Esophagus muscularis mucosa (tissue), 4 donors: ENCODE measurements at regions not wholly inside any gene's neighbourhood (a gene's known extent, or its start where the extent isn't known, plus 50 kb on each side); places are given as distances from the start of the nearest gene placed in this dataset.
A peak's percentile ranks its signal among the peaks of the same experiment; 100 is the strongest.

ENCODE experiments used
- DNase-seq: peaks from one replicate; pipeline ENCODE4 v3.0.0-alpha.2; 2017; ENCODE audit errors: extremely low spot score
- H3K27ac ChIP-seq, 4 donors: fragments of 200-600 bp; sonication (generic); replicated peaks in 1 of 4; 1 replicate in 3 of 4; 2 replicates in 1 of 4; pipeline ENCODE4 v1.5.1; 2016 to 2019; ENCODE audit warnings: mild to moderate bottlenecking in 1 of 4
- H3K27me3 ChIP-seq, 4 donors: fragments of 200-600 bp; sonication (generic); one replicate each; pipeline versions ENCODE4 v1.5.1 to v1.6.0; 2016 to 2019
- H3K36me3 ChIP-seq, 4 donors: fragments of 200-600 bp; sonication (generic); one replicate each; pipeline ENCODE4 v1.5.1; 2016 to 2019
- H3K4me1 ChIP-seq, 4 donors: fragments of 200-600 bp; sonication (generic); one replicate each; pipeline ENCODE4 v1.5.1; 2016 to 2019
- H3K4me3 ChIP-seq, 4 donors: fragments of 200-600 bp; sonication (generic); 1 replicate in 2 of 4; 2 replicates in 2 of 4; pipeline ENCODE4 v1.5.1; 2016 to 2019; ENCODE audit warnings: mild to moderate bottlenecking in 4 of 4, moderate library complexity in 1 of 4
- H3K9me3 ChIP-seq, 4 donors: fragments of 200-600 bp; sonication (generic); 1 replicate in 3 of 4; 2 replicates in 1 of 4; pipeline ENCODE4 v1.5.1; 2016 to 2019
- EP300 ChIP-seq: sonication (generic); formaldehyde crosslinking; IDR thresholded peaks from one replicate; pipeline ENCODE4 v1.6.1; 2017; ENCODE audit warnings: antibody characterized with exemption
- POLR2A ChIP-seq: fragments of 450-650 bp; IDR thresholded peaks from one replicate; pipeline ENCODE4 v1.6.1; 2017; ENCODE audit warnings: antibody characterized with exemption, moderate library complexity, mild to moderate bottlenecking, low read depth
- POLR2AphosphoS5 ChIP-seq, 2 donors: sonication (generic); formaldehyde crosslinking; IDR thresholded peaks; one replicate each; pipeline ENCODE4 v1.6.1; 2017; ENCODE audit warnings: antibody characterized with exemption in 2 of 2
- WGBS: methylation state at CpG from one replicate; pipeline ENCODE4 v1.1.5; 2018; 5-methylcytosine and 5-hydroxymethylcytosine counted together
- intact Hi-C: fragments of 100-400 bp; cut with DNase I; formaldehyde crosslinking; loops from one replicate; pipeline ENCODE4 v1.15.1; 2023
- TF ChIP-seq, protein P1 (sequence below), 3 experiments: fragments of 200-600 bp in 2 of 3; fragments of 450-650 bp in 1 of 3; sonication (generic) in 2 of 3; IDR thresholded peaks; one replicate each; pipeline ENCODE4 v1.5.1; 2017 to 2019; ENCODE audit warnings: antibody characterized with exemption in 3 of 3, mild to moderate bottlenecking in 2 of 3, moderate library complexity in 1 of 3

DNA sequence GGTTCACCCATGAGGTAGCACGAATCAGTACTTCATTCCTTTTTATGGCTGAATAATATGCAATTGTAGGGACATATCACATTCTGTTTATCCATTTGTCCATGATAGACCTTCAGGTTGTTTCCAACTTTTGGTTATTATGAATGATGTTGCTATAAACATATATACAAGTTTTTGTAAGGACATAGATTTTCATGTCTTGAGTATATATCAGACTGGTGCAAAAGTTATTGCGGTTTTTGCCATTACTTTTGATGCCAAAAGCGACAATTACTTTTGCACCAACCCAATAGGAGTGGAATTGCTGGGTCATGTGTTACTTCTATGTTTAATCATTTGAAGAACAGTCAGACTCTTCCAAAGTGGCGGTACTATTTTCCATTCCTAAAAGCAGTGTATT, 361.5 kb downstream of the RPS24 start:
- Histone ChIP-seq H3K27ac (no peak overlapping the region), H3K4me3 (no peak overlapping the region), H3K36me3 (no peaks in the 10 kb centered on the region), H3K27me3 (no peaks in the 10 kb centered on the region), H3K4me1 (peaks cover 0 to 11% (median 1%) of the 10 kb centered on the region in 4 donors), H3K9me3 (no peaks in the 10 kb centered on the region)
- no peak for DNase-seq
- intact Hi-C loops, result no loop called here
- no peak for TF ChIP-seq EP300
- no peak for TF ChIP-seq POLR2AphosphoS5 (IDR thresholded peaks at IDR 0.05)
- TF ChIP-seq, protein P1, sequence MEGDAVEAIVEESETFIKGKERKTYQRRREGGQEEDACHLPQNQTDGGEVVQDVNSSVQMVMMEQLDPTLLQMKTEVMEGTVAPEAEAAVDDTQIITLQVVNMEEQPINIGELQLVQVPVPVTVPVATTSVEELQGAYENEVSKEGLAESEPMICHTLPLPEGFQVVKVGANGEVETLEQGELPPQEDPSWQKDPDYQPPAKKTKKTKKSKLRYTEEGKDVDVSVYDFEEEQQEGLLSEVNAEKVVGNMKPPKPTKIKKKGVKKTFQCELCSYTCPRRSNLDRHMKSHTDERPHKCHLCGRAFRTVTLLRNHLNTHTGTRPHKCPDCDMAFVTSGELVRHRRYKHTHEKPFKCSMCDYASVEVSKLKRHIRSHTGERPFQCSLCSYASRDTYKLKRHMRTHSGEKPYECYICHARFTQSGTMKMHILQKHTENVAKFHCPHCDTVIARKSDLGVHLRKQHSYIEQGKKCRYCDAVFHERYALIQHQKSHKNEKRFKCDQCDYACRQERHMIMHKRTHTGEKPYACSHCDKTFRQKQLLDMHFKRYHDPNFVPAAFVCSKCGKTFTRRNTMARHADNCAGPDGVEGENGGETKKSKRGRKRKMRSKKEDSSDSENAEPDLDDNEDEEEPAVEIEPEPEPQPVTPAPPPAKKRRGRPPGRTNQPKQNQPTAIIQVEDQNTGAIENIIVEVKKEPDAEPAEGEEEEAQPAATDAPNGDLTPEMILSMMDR (IDR thresholded peaks at IDR 0.05), result no peak
- 95% methylated on average over 4 of the region's 4 CpGs for WGBS

DNA sequence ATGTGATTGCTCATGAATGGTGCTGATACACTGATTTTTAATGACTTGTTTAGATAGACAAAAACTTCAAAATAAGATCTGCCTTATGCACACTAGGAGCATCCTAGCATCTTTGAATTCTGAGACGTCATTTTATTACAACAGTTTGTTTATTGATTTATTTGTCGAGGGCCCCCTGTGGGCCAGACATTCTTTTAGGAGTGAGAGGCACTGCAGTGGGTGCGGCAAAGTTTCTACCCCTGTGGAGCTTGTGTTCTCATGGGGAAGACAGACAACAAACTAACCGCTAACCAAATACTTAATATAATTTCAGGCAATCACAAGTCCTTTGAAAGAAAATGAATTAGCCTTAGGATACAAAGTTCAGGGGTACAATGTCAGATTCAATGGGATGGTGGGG, 363.1 kb downstream of the RPS24 start:
- TF ChIP-seq POLR2AphosphoS5 (IDR thresholded peaks at IDR 0.05), result no peak
- TF ChIP-seq EP300, result no peak
- TF ChIP-seq POLR2A, result no peak
- TF ChIP-seq, protein P1 (IDR thresholded peaks at IDR 0.05), result no peak
- intact Hi-C loops, result no loop called here
- peaks cover 6 to 17% (median 6%) of the 10 kb centered on the region in 4 donors for H3K4me1 ChIP-seq
- DNase-seq, result no peak
- no peaks in the 10 kb centered on the region for H3K27me3 ChIP-seq
- no peak overlapping the region for H3K27ac ChIP-seq
- H3K9me3 ChIP-seq, result no peaks in the 10 kb centered on the region
- no peaks in the 10 kb centered on the region for H3K36me3 ChIP-seq
- WGBS, result 86% methylated on average over 4 of the region's 4 CpGs
- no peak overlapping the region for H3K4me3 ChIP-seq

DNA sequence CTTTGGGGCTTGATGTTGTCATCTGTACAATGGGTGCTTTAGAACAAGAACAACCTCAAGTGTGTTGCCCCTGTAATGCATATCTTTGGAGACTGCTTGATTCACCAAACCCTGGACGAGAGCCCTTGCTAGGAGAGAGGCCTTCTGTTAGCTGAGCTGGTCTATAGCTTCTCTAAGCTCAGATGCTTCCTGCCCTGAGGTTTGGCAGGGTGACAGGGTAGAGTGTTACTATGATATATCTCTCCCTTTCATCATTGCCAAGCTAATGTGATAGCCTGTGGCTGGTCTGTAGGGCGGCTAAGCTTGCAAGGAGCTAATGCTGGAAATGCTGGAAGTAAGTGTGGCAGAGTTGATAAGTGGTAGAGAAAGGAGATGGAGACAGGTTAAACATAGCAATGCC, 364.1 kb downstream of the RPS24 start:
- intact Hi-C loops, result no loop called here
- Histone ChIP-seq H3K36me3 (no peaks in the 10 kb centered on the region), H3K27ac (no peak overlapping the region), H3K27me3 (no peaks in the 10 kb centered on the region), H3K9me3 (no peaks in the 10 kb centered on the region), H3K4me1 (peaks cover 10 to 22% (median 14%) of the 10 kb centered on the region in 4 donors), H3K4me3 (no peak overlapping the region)
- TF ChIP-seq POLR2AphosphoS5 (IDR thresholded peaks at IDR 0.05), result no peak
- no peak for TF ChIP-seq POLR2A
- WGBS, result 80% methylated on average over 2 of the region's 2 CpGs
- no peak for DNase-seq

DNA sequence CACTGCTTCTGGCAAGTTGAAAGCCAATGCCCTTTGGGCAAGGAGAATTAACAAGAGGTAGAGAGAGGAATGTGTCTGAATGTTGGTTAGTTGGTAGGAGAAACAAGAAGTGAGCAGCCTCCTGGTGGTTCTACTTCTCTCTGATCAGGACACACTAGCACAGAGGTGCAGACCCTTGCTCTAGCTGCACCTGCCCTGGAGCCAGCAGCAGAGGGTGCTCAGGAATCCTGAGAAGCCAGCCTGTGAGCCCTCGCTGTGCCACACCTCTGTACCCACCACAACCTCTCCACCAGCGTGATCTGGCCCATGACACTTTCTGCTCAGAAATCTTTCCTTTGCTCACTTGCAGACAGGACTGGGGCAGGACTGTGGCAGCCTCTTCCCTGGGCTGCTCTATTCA, 364.7 kb downstream of the RPS24 start:
- Histone ChIP-seq H3K36me3 (no peaks in the 10 kb centered on the region), H3K9me3 (no peaks in the 10 kb centered on the region), H3K27me3 (no peaks in the 10 kb centered on the region), H3K4me1 (peaks cover 10 to 22% (median 14%) of the 10 kb centered on the region in 4 donors), H3K27ac (no peak overlapping the region), H3K4me3 (no peak overlapping the region)
- 100% methylated on average over 2 of the region's 2 CpGs for WGBS
- TF ChIP-seq EP300 (no peak), POLR2A (no peak), POLR2AphosphoS5 (IDR thresholded peaks at IDR 0.05) (no peak)
- TF ChIP-seq, protein P1 (IDR thresholded peaks at IDR 0.05), result no peak
- DNase-seq, result no peak
- intact Hi-C loops, result no loop called here

DNA sequence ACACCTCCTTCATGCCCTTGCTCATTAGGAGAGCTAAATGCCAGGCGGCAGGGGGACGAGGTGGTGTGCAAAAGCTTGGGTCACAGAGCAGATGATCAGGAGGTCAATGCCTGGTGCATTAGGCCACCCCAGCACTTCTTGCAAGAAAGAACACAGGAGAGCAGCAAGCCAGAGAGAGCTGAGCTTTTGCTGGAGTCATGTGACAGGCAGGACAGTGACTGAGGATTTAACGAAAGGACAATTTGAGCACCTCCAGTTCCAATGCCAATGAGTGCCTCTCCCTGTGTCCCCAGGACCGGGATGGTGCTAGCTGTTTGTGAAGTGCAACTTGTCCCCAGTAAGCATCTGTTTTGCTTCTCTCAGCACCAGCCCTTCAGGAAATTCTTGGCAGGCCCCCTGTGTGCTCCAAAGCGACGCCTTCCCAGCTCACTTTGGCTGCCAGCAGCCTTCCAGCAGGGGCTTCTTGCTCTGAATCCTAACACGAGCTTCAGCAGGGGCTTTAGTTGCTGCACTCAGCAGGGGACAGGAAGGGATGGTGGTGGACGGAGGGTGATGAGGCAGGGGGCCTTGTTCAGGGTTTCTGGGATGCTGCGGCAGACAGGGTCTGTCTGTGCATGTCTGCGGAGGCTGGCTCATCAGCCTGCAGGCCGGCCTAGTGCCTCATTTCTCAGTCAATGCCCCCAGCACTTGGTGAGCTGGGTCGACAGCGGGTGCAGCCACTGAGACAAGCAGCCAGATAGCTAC, 368.1 kb downstream of the RPS24 start:
- no peak overlapping the region for H3K4me3 ChIP-seq
- 71% methylated on average over 13 of the region's 13 CpGs for WGBS
- no peaks in the 10 kb centered on the region for H3K9me3 ChIP-seq
- intact Hi-C loops, result no loop called here
- TF ChIP-seq, protein P1 (IDR thresholded peaks at IDR 0.05), result no peak
- no peak for TF ChIP-seq POLR2A
- TF ChIP-seq EP300, result no peak
- no peak for TF ChIP-seq POLR2AphosphoS5 (IDR thresholded peaks at IDR 0.05)
- H3K36me3 ChIP-seq, result no peaks in the 10 kb centered on the region
- H3K4me1 ChIP-seq, result peaks cover 16 to 25% (median 23%) of the 10 kb centered on the region in 4 donors
- H3K27ac ChIP-seq, result peak overlapping the region in 1 of 4 donors; percentile 21
- DNase-seq, result no peak
- no peaks in the 10 kb centered on the region for H3K27me3 ChIP-seq
